Rectal smooth muscle tissue (tissue), 1 donor: ENCODE measurements at regions not wholly inside any gene's neighbourhood (a gene's known extent, or its start where the extent isn't known, plus 50 kb on each side); places are given as distances from the start of the nearest gene placed in this dataset.
"Not testable (repeated sequence)": the region's sequence is repeated elsewhere in the genome, so short reads cannot be mapped to it uniquely, and the experiment has no call there.

ENCODE experiments used
- H3K27ac ChIP-seq: one replicate; pipeline ENCODE4 v1.7.0; 2013; ENCODE audit warnings: low read depth, low read length, inconsistent platforms
- H3K27me3 ChIP-seq: one replicate; pipeline ENCODE4 v1.7.0; 2013; ENCODE audit warnings: low read length; ENCODE audit not compliant: control insufficient read depth, insufficient read depth
- H3K36me3 ChIP-seq: one replicate; pipeline ENCODE4 v1.7.0; 2013; ENCODE audit warnings: low read length; ENCODE audit not compliant: control insufficient read depth, insufficient read depth
- H3K4me1 ChIP-seq: one replicate; pipeline ENCODE4 v1.7.0; 2013; ENCODE audit warnings: low read length; ENCODE audit not compliant: control insufficient read depth, insufficient read depth
- H3K4me3 ChIP-seq: one replicate; pipeline ENCODE4 v1.7.0; 2013; ENCODE audit warnings: low read length
- H3K9ac ChIP-seq: one replicate; pipeline ENCODE4 v1.7.0; 2013; ENCODE audit warnings: low read length

DNA sequence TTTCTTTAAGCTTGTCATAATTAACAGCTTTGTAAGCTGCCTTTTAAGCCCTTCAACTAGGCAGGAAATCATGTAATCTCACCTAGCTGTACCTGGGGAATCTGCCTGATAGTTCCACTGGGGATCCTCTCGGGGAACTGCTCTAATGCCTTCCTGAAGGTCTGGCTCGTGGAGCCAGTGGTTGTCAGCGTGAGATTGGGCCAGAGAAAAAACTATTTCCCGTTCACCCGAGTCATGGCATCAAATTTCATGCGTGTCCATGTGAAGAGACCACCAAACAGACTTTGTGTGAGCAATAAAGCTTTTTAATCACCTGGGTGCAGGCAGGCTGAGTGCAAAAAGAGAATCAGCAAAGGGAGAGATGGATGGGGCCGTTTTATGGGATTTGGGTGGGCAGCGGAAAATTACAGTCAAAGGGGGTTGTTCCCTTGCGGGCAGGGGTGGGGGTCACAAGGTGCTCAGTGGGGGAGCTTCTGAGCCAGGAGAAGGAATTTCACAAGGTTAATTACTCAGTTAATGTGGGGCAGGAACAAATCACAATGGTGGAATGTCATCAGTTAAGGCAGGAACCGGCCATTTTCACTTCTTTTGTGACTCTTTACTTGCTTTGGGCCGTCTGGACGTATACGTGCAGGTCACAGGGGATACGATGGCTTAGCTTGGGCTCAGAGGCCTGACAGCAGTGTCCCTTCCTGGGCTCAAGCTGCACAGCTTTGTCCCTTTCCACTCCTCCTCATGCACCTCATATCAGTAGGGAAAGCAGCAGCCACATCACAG is 170.7 kb downstream of the UNC5CL start:
- not testable (repeated sequence) for H3K4me3 ChIP-seq, H3K36me3 ChIP-seq, H3K4me1 ChIP-seq, H3K9ac ChIP-seq, H3K27ac ChIP-seq, H3K27me3 ChIP-seq

DNA sequence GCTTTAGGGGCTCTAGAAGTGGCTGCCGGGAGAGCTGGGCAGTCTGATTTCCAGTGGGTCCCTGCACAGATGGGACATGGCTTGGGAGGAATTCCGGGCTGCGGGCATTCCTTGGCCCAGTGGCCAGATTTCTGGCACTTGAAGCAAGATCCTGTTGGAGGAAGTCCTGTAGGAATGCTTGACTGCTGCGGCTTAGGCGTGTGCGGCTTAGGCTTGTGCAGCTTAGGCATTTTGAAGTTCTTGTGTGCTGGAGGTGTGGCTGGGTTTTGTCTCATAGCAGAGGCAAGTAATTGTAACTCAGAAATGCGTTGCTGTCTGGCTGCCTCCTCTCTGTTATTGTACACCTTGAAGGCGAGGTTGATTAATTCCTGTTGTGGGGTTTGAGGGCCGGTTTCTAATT is 171.5 kb downstream of the UNC5CL start:
- H3K27me3 ChIP-seq, H3K9ac ChIP-seq, H3K4me1 ChIP-seq, H3K4me3 ChIP-seq, H3K27ac ChIP-seq, H3K36me3 ChIP-seq: not testable (repeated sequence)

DNA sequence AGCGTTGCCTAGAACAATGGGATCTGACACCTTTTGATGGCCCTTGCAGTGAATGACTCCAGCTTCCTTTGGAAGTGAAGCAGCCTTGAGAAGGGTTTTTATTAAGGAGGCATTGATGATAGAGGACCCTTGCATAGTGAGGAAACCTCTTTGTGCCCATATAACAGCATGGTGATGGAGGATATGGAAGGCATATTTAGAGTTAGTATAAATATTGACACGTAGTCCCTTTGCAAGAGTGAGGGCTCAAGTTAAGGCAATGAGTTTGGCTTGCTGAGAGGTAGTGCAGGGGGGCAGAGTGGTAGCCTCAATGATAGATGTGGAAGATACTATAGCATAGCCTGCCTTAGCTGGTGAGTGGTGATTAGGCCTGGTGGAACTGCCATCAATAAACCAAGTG is 173.8 kb downstream of the UNC5CL start:
- H3K27me3 ChIP-seq, H3K36me3 ChIP-seq, H3K9ac ChIP-seq, H3K4me3 ChIP-seq, H3K4me1 ChIP-seq, H3K27ac ChIP-seq: not testable (repeated sequence)

DNA sequence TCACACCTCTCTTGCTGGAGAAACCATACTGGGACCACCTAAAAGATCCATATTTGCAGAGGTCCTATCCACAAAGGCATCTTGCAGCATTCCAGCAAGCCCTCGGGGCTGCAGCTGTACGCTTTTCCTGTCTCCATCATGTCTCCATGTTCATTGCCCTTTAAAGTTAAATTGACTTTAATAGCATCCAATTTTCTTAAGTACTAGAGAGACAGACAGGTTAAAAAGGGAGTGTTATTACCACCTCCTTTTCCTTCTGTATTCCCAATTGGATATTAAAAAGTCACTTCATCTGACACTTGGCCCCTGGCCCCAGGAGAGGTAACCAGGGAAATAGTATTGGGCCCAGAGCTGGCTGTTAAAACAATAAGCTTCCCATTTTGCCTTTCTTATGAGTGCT is 178.6 kb downstream of the UNC5CL start:
- H3K27ac ChIP-seq = no peak overlapping the region
- no peaks in the 10 kb centered on the region for H3K36me3 ChIP-seq
- no peak overlapping the region for H3K9ac ChIP-seq

DNA sequence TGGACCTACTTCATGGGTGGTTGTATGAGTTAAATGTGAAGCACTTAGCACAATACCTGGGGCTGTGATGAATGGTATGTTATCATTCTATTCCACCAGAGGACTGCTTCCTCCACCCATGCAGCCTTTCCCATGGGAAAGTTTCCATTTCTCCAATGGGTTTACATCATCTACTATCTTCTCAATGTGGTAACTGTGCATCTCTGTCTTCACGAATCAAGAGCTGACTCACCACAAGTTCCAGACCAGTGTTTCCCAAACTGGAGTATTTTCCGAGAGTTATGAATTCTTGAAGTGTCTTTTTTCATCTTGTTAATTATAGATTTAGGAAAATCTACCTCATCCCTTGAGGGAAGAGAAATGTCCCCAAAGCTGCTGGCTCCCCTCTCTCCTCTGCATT is 182.8 kb downstream of the UNC5CL start:
- no peak overlapping the region for H3K27ac ChIP-seq
- H3K9ac ChIP-seq = no peak overlapping the region
- no peaks in the 10 kb centered on the region for H3K36me3 ChIP-seq
- no peaks in the 10 kb centered on the region for H3K27me3 ChIP-seq
- no peak overlapping the region for H3K4me3 ChIP-seq
- no peaks in the 10 kb centered on the region for H3K4me1 ChIP-seq

More for the DNA sequence above, 178.6 kb downstream of the UNC5CL start:
- no peaks in the 10 kb centered on the region for H3K27me3 ChIP-seq
- no peak overlapping the region for H3K4me3 ChIP-seq
- no peaks in the 10 kb centered on the region for H3K4me1 ChIP-seq

DNA sequence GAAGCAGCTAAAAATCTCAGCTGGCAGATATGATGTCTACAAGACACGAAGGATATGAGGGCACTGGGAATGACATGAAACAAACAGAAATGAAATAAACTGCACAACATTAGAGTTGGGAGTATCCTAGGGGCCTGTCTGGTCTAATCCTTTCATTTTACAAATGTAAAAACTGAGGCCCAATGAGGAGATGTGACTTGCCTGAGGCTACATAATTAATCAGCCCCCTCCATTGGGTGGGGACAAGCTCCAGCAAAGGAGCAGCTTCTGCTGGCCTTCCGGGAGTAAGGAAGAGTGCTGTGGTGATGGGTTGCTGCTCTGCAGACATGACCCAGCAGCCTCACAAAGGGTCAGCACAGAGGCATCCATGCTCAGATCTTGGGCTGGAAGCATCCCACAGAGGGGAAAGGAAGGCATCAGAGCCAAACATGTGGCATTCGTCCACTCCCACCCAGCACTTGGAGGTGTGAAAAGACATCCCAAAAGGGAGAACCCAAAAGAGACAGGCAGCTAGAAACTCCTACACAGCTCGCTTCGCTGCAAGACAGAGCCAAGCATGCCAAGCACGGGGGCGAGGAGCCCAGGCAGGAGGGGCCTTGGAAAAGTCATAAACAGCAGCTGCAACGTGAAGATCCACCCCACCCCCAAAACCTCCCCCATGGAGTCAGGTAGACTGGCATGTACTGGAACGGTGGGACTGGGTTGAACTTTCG is 183.7 kb downstream of the UNC5CL start:
- no peaks in the 10 kb centered on the region for H3K27me3 ChIP-seq
- H3K4me1 ChIP-seq = no peaks in the 10 kb centered on the region
- H3K4me3 ChIP-seq = no peak overlapping the region
- H3K36me3 ChIP-seq = no peaks in the 10 kb centered on the region
- H3K27ac ChIP-seq = no peak overlapping the region
- H3K9ac ChIP-seq = no peak overlapping the region

DNA sequence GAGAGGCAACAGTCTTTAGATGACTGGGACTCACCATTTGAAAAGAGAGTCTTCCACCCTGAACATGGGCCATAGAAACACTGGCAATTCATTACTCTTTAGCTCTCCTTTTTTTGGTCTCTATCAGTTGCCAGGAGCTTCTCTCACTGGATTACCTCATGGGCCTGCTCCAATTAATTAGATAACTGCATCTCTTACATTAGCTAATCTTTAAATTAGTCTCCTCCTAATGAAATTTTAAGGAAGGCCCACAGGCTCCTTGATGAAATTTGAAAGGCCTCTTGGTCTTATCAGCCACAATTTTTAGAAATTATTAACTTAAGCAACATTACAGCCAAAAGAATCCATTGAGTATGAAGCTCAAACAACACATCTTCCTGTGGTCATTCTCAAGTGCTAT is 184.4 kb downstream of the UNC5CL start:
- Histone ChIP-seq H3K4me1 (no peaks in the 10 kb centered on the region), H3K27ac (no peak overlapping the region), H3K27me3 (no peaks in the 10 kb centered on the region), H3K4me3 (no peak overlapping the region), H3K36me3 (no peaks in the 10 kb centered on the region), H3K9ac (no peak overlapping the region)

DNA sequence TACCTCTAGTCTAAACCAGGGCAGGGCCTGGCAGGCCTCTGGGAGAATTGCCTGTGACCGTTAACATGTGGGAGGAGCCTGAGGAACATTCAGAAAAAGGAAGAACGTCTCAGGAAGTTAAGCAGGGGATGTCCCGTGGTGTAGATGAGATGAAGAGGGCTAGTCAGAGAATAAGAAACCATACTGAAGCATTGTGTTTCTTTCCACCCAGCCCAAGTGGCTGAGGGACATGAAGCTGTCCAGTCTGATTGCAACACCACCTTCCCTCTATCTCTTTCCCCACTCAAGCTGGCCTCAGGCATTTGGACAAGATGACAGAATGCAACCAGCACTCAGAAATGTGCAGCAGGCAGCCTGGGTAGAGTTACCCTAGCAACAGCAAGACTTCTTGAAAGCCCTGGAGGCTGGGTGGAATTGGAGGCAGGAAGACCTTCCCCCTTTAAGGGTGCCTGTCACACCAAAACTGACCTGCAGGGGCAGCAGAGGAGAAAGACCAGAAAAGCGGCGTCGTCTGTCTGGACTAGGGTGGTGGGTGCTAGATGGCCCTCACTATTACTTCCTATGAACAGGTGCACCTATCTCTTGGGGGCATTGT is 186.1 kb downstream of the UNC5CL start:
- H3K27me3 ChIP-seq = no peaks in the 10 kb centered on the region

DNA sequence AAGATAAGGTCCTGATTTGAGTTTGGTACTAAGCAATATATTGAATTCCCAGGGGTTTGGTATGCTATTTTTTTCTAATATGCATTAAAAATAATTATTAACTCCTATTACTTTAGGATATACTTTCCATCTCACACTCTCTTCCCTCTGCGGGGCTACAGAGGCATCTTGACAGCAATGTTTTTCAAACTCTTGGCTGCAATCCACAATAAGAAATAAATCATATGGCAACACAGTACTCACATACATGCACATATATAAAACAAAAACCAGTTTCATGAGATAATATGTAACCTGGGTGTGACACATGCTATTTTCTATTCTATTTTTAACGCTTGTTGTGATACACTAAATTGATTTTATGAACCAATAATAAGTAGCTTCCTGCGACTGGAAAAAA is 189.5 kb downstream of the UNC5CL start:
- Histone ChIP-seq H3K9ac (no peak overlapping the region), H3K4me1 (no peaks in the 10 kb centered on the region), H3K4me3 (no peak overlapping the region), H3K27me3 (no peaks in the 10 kb centered on the region), H3K36me3 (no peaks in the 10 kb centered on the region), H3K27ac (no peak overlapping the region)

More for the DNA sequence above, 186.1 kb downstream of the UNC5CL start:
- H3K36me3 ChIP-seq = no peaks in the 10 kb centered on the region
- H3K4me3 ChIP-seq = no peak overlapping the region
- H3K4me1 ChIP-seq = no peaks in the 10 kb centered on the region
- H3K9ac ChIP-seq = no peak overlapping the region
- H3K27ac ChIP-seq = no peak overlapping the region

DNA sequence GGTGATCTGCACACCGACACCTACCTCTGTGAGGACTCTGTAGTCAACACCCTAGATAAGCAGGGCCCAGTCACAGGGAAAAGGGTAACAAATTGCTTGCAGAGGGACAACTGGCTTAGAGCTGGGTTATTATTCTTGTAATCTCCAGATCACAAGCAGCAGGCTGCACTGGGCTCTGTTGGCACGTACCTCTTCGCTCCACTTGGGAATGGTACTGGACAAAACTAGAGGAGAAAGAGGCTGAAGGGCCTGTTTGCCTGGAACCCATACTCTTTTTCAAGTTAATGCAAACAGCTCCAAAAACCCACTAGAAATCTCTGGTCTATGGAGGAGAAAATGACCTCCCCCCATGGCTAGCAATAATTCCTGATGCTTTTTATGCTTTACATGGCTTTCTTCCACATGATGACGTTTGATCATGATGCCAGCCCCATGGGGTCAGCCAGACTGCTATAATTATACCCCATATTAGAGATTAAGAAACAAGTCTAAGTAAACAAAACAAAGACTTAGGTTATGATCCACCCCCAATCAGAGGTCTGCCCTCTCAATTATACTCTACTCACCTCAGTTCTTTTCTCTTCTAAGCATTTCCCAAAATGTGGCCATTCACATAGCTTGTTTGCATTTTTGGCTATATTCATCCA is 190.0 kb downstream of the UNC5CL start:
- no peaks in the 10 kb centered on the region for H3K27me3 ChIP-seq
- H3K36me3 ChIP-seq = no peaks in the 10 kb centered on the region
- H3K9ac ChIP-seq = no peak overlapping the region
- H3K4me1 ChIP-seq = no peaks in the 10 kb centered on the region
- no peak overlapping the region for H3K27ac ChIP-seq
- H3K4me3 ChIP-seq = no peak overlapping the region

DNA sequence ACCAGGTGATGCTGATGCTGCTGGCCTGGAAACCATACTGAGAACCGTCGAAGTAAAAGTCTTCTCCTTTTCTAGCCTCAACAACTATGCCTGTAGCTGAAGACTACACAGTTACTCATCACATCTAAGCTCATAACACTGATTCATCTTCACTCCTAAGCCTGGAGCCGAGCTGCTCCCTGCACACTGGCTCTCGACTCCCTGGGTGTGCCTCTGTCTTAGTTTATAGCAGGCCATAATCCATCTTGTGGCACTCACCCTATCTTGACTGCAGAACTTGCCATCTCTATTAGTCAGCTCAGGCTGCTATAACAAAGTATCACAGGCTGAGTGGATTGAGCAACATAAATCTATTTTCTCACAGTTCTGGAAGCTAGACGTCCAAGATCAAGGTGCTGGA is 191.0 kb downstream of the UNC5CL start:
- H3K4me3 ChIP-seq = no peak overlapping the region
- H3K4me1 ChIP-seq = no peaks in the 10 kb centered on the region
- no peak overlapping the region for H3K27ac ChIP-seq
- H3K36me3 ChIP-seq = no peaks in the 10 kb centered on the region
- no peak overlapping the region for H3K9ac ChIP-seq
- H3K27me3 ChIP-seq = no peaks in the 10 kb centered on the region

DNA sequence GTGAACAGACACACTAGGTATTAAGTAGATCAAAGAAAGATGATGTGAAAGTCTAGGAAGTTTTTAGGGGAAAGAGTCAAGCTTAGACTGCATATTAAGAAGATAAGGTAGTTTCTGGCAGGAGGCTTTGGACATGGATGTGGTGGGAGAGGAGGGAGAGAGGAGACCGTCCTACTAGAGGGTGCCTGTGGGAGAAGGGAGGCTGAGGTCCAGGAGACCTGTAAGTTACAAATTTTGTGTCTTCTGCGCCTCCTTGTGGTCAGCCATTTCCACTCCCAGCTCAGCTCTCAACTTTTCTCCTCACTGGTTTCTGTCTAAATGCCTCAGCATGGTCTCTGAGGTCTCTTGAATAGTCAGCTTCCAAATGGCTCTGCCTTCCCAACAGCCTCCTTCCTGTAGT is 193.5 kb downstream of the UNC5CL start:
- Histone ChIP-seq H3K4me1 (no peaks in the 10 kb centered on the region), H3K27me3 (no peaks in the 10 kb centered on the region), H3K4me3 (no peak overlapping the region), H3K9ac (no peak overlapping the region), H3K27ac (no peak overlapping the region), H3K36me3 (no peaks in the 10 kb centered on the region)
